HG03558 (cell line): ENCODE measurements at regions not wholly inside any gene's neighbourhood (a gene's known extent, or its start where the extent isn't known, plus 50 kb on each side); places are given as distances from the start of the nearest gene placed in this dataset.
"Not testable (repeated sequence)": the region's sequence is repeated elsewhere in the genome, so short reads cannot be mapped to it uniquely, and the experiment has no call there.

Experiments
- ATAC-seq: cut with Tn5 transposase; IDR thresholded peaks from one replicate; pipeline ENCODE4 v1.9.1; 2021; ENCODE audit warnings: moderate number of reproducible peaks; ENCODE audit not compliant: unreplicated experiment; ENCODE audit errors: extremely low read depth

- ATAC-seq = no peak
Measured at GRCh38 chr12:60182354-60182753, 586.5 kb downstream of the SLC16A7 start.

DNA sequence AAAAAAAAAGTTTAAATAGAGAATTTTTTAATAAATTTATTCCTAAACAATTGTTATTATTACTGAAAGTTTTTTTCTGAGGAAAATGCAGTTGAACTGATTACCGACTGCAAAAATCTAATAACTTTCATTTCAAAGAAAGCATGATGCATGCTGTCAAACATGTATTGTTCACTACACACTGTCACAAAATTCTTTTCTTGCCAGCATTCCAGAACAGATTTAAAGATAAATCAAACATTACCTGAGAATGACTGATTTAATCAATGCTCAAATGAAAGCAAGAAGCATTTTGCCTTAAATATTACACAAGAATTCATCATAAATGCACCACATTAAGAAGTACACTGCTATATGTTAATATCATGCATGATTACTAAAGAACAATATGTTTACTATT lies 588.3 kb downstream of the SLC16A7 start:
- no peak for ATAC-seq

DNA sequence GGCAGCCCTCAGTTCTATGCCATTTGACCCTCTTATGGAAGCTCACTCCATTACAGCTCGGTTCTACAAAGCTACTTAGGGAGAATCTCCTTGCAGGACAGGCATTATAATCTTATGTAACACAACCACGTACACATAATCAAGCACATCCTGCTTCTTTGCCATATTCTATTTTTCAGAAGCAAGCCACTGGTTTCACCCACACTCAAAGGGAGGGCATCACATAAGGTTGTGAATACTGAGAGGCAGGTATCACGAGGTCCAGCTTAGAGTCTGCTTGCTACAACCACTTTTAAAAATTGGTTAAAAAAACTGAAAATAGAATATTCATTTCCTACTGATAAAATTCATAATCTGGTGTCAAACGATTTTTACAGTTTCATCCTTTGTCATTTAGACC lies 589.2 kb downstream of the SLC16A7 start:
- no peak for ATAC-seq

DNA sequence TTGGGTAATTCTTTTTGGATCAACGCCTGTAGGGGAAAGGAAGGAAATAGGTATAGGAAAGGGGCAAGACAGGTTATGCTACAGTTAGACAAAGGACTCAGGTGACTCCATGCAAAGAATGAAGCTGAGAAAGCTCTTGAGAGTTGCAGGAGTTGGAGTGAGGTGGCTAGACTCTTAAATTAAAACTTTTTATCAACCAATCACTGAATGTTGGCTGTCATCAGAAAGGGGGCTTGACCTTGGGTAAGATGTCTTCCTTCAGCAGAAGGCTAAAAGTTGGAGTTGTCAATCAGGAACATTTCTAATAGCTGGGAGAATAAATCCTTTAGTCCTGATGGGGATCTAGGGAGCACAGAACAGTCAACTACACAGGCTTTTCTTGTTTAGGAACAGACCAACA lies 595.4 kb downstream of the SLC16A7 start:
- no peak for ATAC-seq

DNA sequence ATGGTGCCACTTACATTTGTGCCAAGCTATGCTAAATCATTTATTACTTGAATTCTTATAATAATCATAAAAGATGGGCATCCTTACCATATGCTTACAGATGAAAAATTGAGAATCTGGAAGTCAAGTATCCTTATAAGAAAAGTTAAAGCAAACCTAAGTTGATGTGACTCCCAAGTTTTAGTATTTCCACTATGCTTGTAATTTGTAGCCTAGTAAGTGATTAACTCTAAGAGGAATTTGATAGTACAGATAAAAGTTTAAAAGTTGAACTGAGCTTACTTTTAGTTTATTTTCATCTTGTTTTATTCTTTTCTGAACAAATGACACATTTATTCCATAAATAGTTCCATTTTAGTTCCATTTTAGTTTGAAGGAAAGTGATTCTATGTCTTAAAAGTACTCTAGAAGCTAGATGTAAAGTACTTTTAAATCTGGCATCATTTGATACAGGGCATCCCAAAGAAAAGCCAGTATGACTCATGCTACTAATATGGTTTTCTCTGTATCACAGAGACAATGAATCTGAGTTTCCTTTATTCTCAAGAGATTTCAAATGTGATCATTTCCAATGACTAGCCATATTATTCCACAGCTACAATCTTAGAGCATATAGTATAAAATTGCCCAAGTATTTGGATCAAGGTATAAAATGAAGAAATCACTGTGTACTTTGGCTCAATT lies 596.0 kb downstream of the SLC16A7 start:
- no peak for ATAC-seq

GRCh38 chr12:60194678-60195077 lies 598.8 kb downstream of the SLC16A7 start:
- ATAC-seq = no peak

DNA sequence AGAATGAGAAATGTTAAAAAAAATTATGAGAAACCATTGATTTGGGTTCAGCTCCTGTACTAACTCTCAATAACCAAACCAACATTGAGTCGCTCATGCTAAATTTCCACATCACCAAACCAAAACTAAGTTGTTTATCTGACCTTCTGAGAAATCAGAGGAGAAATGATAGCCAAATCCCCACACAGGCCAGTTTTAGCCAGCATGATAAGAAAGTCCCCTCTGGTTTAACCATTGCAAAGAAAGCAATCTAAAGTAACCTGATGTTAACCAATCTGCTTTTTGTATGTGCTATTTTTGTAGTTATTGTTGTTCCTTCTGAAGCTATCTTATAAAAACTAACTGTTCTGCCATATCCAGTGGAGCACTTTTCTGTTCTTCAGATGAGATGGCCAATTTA lies 599.7 kb downstream of the SLC16A7 start:
- ATAC-seq = no peak

GRCh38 chr12:60196366-60196765 lies 600.5 kb downstream of the SLC16A7 start:
- no peak for ATAC-seq

GRCh38 chr12:60197589-60197988 lies 601.8 kb downstream of the SLC16A7 start:
- ATAC-seq = no peak

GRCh38 chr12:60201891-60202290 lies 606.1 kb downstream of the SLC16A7 start:
- no peak for ATAC-seq

DNA sequence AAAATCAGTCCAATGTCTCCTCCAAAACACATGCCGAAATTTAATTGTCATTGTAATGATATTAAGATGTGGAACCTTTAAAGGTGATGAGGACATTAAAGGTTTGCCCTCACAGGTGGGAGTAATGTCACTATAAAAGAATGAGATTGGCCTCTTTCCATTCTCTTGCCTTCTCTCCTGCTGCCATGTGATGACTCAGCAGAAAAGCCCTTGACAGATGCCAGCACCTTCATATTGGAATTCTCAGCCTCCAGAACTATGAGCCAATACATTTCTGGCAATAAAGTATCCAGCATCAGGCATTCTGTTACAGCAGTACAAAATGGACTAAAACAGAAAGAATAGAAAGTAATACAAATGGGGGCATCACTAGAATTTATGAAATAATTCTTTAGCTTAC lies 609.7 kb downstream of the SLC16A7 start:
- ATAC-seq = no peak

- no peak for ATAC-seq
Measured at GRCh38 chr12:60209521-60209920, 613.7 kb downstream of the SLC16A7 start.

- no peak for ATAC-seq
Measured at GRCh38 chr12:60209933-60210332, 614.1 kb downstream of the SLC16A7 start.

DNA sequence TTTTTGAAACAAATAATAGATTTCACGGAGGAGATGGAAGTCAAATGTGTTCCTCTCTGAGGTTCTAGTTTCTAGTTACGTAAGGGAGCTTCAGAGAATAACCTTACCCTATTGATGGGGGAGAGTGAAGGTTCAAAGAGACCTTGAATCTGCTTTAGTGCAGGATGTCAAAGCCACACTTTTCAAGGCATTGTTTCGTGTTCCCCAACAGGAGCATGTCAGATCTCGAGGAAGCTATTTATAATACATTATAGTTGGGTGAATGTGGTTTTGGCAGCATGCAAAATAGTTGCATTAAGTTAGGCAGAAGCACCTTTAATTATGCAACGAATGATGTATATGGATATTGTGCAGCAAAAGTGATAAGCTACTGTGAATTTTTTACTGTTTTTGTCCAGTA lies 614.9 kb downstream of the SLC16A7 start:
- no peak for ATAC-seq

- ATAC-seq = no peak
Measured at GRCh38 chr12:60211244-60211643, 615.4 kb downstream of the SLC16A7 start.

GRCh38 chr12:60212159-60213000 lies 616.6 kb downstream of the SLC16A7 start:
- no peak for ATAC-seq

DNA sequence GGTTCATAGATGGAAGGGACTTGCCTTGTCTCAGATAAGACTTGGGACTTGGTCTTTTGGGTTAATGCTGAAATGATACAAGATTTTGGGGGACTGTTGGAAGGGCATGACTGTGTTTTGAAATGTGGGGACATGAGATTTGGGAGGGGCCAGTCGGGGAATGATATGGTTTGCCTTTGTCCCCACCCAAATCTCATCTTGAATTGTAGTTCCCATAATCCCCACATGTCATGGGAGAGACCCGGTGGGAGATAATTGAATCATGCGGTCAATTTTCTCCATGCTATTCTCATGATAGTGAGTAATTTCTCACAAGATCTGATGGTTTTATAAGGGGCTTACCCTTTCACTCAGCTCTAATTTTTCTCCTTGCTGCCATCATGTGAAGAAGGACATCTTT lies 617.4 kb downstream of the SLC16A7 start:
- not testable (repeated sequence) for ATAC-seq

DNA sequence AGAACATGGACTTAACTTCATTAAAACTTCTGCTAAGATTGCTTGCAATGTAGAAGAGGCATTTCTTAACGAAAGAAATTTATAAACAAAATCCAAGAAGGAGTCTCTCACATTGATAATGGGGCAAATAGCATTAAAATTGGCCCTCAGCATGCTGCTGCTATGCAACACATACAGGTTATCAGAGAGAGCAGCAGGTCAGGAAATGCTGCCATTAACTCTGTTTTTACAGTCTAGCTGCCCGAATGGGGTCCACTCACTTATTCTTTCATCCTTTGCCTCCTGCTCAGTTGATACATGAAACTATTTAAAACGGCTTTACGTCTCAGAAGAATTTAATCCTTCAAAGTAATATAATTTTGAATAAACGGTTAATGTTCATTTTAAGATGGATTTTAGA lies 620.4 kb downstream of the SLC16A7 start:
- ATAC-seq = no peak

- no peak for ATAC-seq
Measured at GRCh38 chr12:60223242-60223641, 627.4 kb downstream of the SLC16A7 start.

- no peak for ATAC-seq
Measured at GRCh38 chr12:60225216-60226000, 629.6 kb downstream of the SLC16A7 start.

DNA sequence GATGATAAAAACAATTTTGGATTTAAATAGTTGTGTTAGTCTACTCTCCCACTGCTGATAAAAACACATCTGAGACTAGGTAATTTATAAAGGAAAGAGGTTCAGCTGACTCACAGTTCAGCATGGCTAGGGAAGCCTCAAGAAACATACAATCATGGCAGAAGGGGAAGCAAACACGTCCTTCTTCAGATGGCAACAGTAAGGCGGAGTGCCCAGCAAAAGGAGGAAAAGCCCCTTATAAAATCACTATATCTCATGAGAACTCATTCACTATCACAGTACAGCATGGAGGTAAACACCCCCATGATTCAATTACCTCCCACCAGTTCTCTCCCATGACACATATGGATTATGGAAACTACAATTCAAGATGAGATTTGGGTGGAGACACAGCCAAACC lies 632.1 kb downstream of the SLC16A7 start:
- ATAC-seq = no peak
